Small intestine (tissue), 7 donors: ENCODE measurements at regions not wholly inside any gene's neighbourhood (a gene's known extent, or its start where the extent isn't known, plus 50 kb on each side); places are given as distances from the start of the nearest gene placed in this dataset.
A peak's percentile ranks its signal among the peaks of the same experiment; 100 is the strongest.

Source experiments
- DNase-seq, 2 donors: peaks; one replicate each; pipeline versions ENCODE4 v3.0.0 to v3.0.0-alpha.2; 2013
- FAIRE-seq: peaks from 2 replicates; lab custom pipeline; 2012; peaks lifted over from hg19 to GRCh38; lab: Jason Lieb, UNC
- H3K27ac ChIP-seq, 3 donors: one replicate each; pipeline ENCODE4 v1.5.1; 2013; ENCODE audit warnings: low read length in 2 of 3, mild to moderate bottlenecking in 2 of 3, control low read depth in 1 of 3, inconsistent platforms in 1 of 3, low read depth in 1 of 3, moderate library complexity in 1 of 3
- H3K27me3 ChIP-seq, 3 donors: one replicate each; pipeline ENCODE4 v1.6.1; 2013; ENCODE audit warnings: low read length in 3 of 3, inconsistent platforms in 1 of 3; ENCODE audit not compliant: control insufficient read depth in 3 of 3, insufficient read depth in 3 of 3
- H3K36me3 ChIP-seq, 3 donors: one replicate each; pipeline ENCODE4 v1.6.1; 2013; ENCODE audit warnings: low read length in 3 of 3, inconsistent platforms in 1 of 3, low read depth in 1 of 3, mild to moderate bottlenecking in 1 of 3, moderate library complexity in 1 of 3; ENCODE audit not compliant: control insufficient read depth in 3 of 3, insufficient read depth in 2 of 3
- H3K4me1 ChIP-seq, 3 donors: one replicate each; pipeline ENCODE4 v1.6.1; 2013; ENCODE audit warnings: low read length in 2 of 3, inconsistent platforms in 1 of 3, low read depth in 1 of 3, mild to moderate bottlenecking in 1 of 3, moderate library complexity in 1 of 3; ENCODE audit not compliant: control insufficient read depth in 3 of 3, insufficient read depth in 2 of 3
- H3K4me3 ChIP-seq, 3 donors: one replicate each; pipeline ENCODE4 v1.5.1; 2013; ENCODE audit warnings: low read length in 3 of 3, control low read depth in 1 of 3, inconsistent platforms in 1 of 3, low read depth in 1 of 3, mild to moderate bottlenecking in 1 of 3, moderate library complexity in 1 of 3
- H3K9me3 ChIP-seq, 2 donors: one replicate each; pipeline ENCODE4 v1.6.1; 2013; ENCODE audit warnings: low read depth in 1 of 2, low read length in 1 of 2; ENCODE audit not compliant: control insufficient read depth in 2 of 2, insufficient read depth in 1 of 2
- WGBS, 3 donors: extraction: QIAGEN DNeasy Blood & Tissue Kit; methylation state at CpG; one replicate each; pipeline ENCODE4 v1.1.7; 2013; 5-methylcytosine and 5-hydroxymethylcytosine counted together
- donor health status: healthy with polysubstance abuse.
- donor health status: control.
- donor health status: control.
- donor health status: Bipolar disorder and iron deficiency.
- donor health status: healthy.

- Histone ChIP-seq H3K36me3 (peaks cover 0 to 2% (median 0%) of the 10 kb centered on the region in 3 donors), H3K27me3 (no peaks in the 10 kb centered on the region), H3K4me1 (peaks cover 0 to 9% (median 3%) of the 10 kb centered on the region in 3 donors), H3K9me3 (no peaks in the 10 kb centered on the region), H3K4me3 (no peak overlapping the region), H3K27ac (peak overlapping the region in 1 of 3 donors; percentile 56)
- no peak for FAIRE-seq
- no peak for DNase-seq
- 69 to 78% (median 77%) methylated on average over 11 of the region's 11 CpGs for WGBS, 3 donors
Observed at GRCh38 chr20:50394569-50394968, 115.6 kb upstream of the PTPN1 start.

DNA sequence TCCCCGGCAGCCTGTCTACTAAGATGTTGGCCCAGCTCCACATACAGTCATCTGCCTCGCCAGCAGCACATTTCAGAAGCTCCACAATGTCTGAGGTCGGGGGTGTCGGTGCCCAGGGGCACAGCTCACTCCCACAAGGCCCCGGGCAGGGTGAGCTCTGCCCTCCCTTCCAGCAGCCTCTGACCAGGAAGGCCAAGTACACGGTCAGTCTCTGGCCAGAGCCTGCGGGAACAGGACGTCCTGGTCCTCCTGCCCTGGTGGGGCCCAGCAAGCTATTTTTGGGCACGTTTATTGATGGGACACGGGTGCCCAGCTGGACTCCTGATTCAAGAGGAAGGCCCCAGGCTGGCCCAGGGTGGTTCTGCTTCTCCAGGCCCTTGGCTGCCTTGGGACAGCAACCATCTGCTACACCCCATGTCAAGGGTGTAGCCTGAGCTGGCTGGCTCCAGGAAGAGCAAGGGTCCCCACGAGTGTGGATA, 114.9 kb upstream of the PTPN1 start:
- H3K9me3 ChIP-seq = no peaks in the 10 kb centered on the region
- H3K27ac ChIP-seq = peak overlapping the region in 1 of 3 donors; percentile 56
- peaks cover 0 to 2% (median 0%) of the 10 kb centered on the region in 3 donors for H3K36me3 ChIP-seq
- H3K4me1 ChIP-seq = peaks cover 0 to 5% (median 0%) of the 10 kb centered on the region in 3 donors
- H3K4me3 ChIP-seq = no peak overlapping the region
- no peaks in the 10 kb centered on the region for H3K27me3 ChIP-seq
- WGBS, 3 donors = 37 to 44% (median 43%) methylated on average over 11 of the region's 11 CpGs
- no peak for DNase-seq
- FAIRE-seq = no peak

DNA sequence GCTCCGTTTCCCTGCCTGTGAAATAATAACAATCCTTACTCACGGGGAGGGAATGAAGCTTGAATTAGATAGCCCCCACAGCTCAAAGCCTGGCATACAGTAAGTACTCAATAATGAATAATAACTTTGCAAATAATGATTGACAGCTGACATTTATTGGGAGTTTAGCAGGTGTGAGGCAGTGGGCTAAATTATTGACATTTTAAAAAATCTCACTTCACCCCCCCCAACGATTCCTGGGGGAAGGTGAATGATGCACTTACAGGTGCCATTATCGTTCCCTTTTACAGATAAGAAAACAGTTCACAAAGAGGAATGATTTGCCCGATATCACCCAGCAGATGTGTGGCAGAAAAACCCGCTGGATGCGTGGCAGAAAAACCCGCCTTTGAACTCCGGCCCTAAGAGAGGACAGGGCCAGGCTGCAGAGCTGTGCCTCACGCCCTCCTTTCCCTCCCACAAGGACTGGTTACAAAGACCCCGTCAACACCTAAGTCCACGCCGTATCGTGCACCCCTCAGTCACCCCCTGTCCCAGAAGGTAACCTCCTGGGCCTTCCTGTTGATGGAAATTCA, 114.2 kb upstream of the PTPN1 start:
- peaks cover 0 to 2% (median 0%) of the 10 kb centered on the region in 3 donors for H3K36me3 ChIP-seq
- DNase-seq = no peak
- no peak for FAIRE-seq
- peaks cover 0 to 5% (median 0%) of the 10 kb centered on the region in 3 donors for H3K4me1 ChIP-seq
- no peaks in the 10 kb centered on the region for H3K27me3 ChIP-seq
- H3K27ac ChIP-seq = peak overlapping the region in 1 of 3 donors; percentile 18
- no peak overlapping the region for H3K4me3 ChIP-seq
- no peaks in the 10 kb centered on the region for H3K9me3 ChIP-seq
- 50 to 71% (median 58%) methylated on average over 14 of the region's 14 CpGs for WGBS, 3 donors

DNA sequence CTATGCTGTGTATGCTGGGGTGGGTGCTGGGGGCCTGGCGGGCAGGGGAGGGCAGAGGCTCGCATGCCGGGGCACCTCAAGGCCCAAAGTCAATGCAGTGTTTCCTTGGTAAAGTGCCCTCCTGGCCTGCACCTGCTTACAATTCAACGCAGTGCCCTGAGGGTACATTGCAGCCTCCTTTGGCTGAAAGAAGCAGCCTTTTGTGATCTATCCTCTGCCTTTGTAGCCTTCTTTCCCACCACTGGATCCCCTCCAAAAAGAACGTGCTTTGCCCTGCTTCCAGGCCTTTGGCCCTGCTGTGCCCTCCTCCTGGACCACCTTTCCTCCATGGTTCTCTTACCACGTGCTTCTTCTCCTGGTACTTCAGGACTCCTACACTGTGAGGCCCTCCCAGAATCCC, 113.6 kb upstream of the PTPN1 start:
- Histone ChIP-seq H3K4me3 (no peak overlapping the region), H3K4me1 (peaks cover 0 to 5% (median 0%) of the 10 kb centered on the region in 3 donors), H3K9me3 (no peaks in the 10 kb centered on the region), H3K36me3 (peaks cover 0 to 2% (median 0%) of the 10 kb centered on the region in 3 donors), H3K27me3 (no peaks in the 10 kb centered on the region), H3K27ac (no peak overlapping the region)
- no peak for FAIRE-seq
- WGBS, 3 donors = 72 to 88% (median 73%) methylated on average over 6 of the region's 6 CpGs
- no peak for DNase-seq

DNA sequence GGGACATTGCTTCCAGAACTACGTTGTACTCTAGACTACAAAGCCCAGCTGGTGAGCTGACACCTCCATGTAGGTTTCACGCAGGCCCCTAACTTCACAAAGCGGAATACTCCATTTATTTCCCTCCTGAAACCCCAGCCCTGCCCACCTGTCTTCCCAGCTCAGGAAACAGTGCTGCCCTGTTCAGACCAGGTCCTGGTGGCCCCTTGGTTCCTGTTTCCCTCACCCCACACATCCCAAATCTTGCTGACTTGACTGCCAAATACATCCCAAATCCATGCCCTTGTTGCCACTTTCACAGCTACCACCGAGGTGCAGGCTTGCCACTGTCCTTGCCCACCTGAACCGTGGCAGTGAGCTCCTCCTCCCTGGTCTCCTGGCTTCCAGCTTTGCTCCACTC, 113.1 kb upstream of the PTPN1 start:
- H3K27me3 ChIP-seq = no peaks in the 10 kb centered on the region
- WGBS, 3 donors = 78 to 87% (median 81%) methylated on average over 5 of the region's 5 CpGs
- FAIRE-seq (no peak), DNase-seq (no peak)
- H3K27ac ChIP-seq = no peak overlapping the region
- H3K36me3 ChIP-seq = peaks cover 0 to 2% (median 0%) of the 10 kb centered on the region in 3 donors
- H3K4me3 ChIP-seq = no peak overlapping the region
- peaks cover 0 to 5% (median 0%) of the 10 kb centered on the region in 3 donors for H3K4me1 ChIP-seq
- H3K9me3 ChIP-seq = no peaks in the 10 kb centered on the region

DNA sequence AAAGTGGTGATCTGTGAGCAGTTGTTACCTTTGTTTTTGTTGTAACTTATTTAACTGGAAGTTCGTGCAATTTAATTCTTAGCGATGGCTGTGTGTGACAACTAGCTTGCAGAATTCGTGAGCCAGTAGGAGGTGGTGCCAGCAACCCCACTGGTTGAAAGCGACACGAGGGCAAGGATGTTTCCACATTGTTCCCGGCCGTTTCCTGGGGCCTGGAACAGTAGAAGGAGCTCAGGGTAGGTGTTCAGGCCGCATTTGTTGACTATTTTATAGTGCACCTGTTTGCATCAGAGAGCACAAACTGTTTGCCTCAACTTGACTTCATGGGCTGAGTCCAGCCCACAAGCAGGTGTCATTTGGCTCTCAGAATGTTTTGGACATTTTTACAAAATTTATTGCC, 112.1 kb upstream of the PTPN1 start:
- WGBS, 3 donors = 88% methylated on average over 8 of the region's 8 CpGs
- Histone ChIP-seq H3K27ac (no peak overlapping the region), H3K36me3 (peaks cover 0 to 2% (median 0%) of the 10 kb centered on the region in 3 donors), H3K4me1 (peaks cover 0 to 5% (median 0%) of the 10 kb centered on the region in 3 donors), H3K9me3 (no peaks in the 10 kb centered on the region), H3K27me3 (no peaks in the 10 kb centered on the region), H3K4me3 (no peak overlapping the region)
- no peak for FAIRE-seq
- no peak for DNase-seq

- Histone ChIP-seq H3K36me3 (peaks cover 0 to 2% (median 0%) of the 10 kb centered on the region in 3 donors), H3K4me3 (no peak overlapping the region), H3K27me3 (no peaks in the 10 kb centered on the region), H3K27ac (no peak overlapping the region), H3K4me1 (peaks cover 0 to 5% (median 0%) of the 10 kb centered on the region in 3 donors), H3K9me3 (no peaks in the 10 kb centered on the region)
- WGBS, 3 donors = 84 to 88% (median 87%) methylated on average over 13 of the region's 13 CpGs
- DNase-seq (no peak), FAIRE-seq (no peak)
Observed at GRCh38 chr20:50398471-50398820, 111.7 kb upstream of the PTPN1 start.

GRCh38 chr20:50398821-50399554, 111.2 kb upstream of the PTPN1 start:
- Histone ChIP-seq H3K27ac (peak overlapping the region in 1 of 3 donors; percentile 14), H3K36me3 (peaks cover 0 to 2% (median 0%) of the 10 kb centered on the region in 3 donors), H3K4me3 (no peak overlapping the region), H3K27me3 (no peaks in the 10 kb centered on the region), H3K4me1 (peaks cover 0 to 5% (median 0%) of the 10 kb centered on the region in 3 donors), H3K9me3 (no peaks in the 10 kb centered on the region)
- FAIRE-seq = no peak
- DNase-seq = no peak
- 71 to 87% (median 79%) methylated on average over 20 of the region's 20 CpGs for WGBS, 3 donors
